ENCODE measurements at regions not wholly inside any gene's neighbourhood (a gene's known extent, or its start where the extent isn't known, plus 50 kb on each side); places are given as distances from the start of the nearest gene placed in this dataset.
"Not testable (repeated sequence)": the region's sequence is repeated elsewhere in the genome, so short reads cannot be mapped to it uniquely, and the experiment has no call there.

- ChIA-PET CTCF (no interaction called here), POLR2A (no interaction called here)
- TF ChIP-seq, protein P1, sequence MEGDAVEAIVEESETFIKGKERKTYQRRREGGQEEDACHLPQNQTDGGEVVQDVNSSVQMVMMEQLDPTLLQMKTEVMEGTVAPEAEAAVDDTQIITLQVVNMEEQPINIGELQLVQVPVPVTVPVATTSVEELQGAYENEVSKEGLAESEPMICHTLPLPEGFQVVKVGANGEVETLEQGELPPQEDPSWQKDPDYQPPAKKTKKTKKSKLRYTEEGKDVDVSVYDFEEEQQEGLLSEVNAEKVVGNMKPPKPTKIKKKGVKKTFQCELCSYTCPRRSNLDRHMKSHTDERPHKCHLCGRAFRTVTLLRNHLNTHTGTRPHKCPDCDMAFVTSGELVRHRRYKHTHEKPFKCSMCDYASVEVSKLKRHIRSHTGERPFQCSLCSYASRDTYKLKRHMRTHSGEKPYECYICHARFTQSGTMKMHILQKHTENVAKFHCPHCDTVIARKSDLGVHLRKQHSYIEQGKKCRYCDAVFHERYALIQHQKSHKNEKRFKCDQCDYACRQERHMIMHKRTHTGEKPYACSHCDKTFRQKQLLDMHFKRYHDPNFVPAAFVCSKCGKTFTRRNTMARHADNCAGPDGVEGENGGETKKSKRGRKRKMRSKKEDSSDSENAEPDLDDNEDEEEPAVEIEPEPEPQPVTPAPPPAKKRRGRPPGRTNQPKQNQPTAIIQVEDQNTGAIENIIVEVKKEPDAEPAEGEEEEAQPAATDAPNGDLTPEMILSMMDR (IDR thresholded peaks at IDR 0.05; ENCODE audit: control extremely low read depth, extremely low read depth, low read depth, missing control alignments): no peak
- DNase-seq (ENCODE audit: extremely low spot score): no peak
Observed at GRCh38 chr1:229146647-229147046, 124.3 kb upstream of the RAB4A start.

- POLR2A ChIA-PET: no interaction called here
- TF ChIP-seq, protein P1 (IDR thresholded peaks at IDR 0.05; ENCODE audit: control extremely low read depth, extremely low read depth, low read depth, missing control alignments): no peak
- CTCF ChIA-PET: no interaction called here
- no peak for DNase-seq (ENCODE audit: extremely low spot score)
Observed at GRCh38 chr1:229147072-229147471, 123.8 kb upstream of the RAB4A start.

GRCh38 chr1:229148041-229148671 is 122.8 kb upstream of the RAB4A start:
- no peak for DNase-seq (ENCODE audit: extremely low spot score)
- CTCF ChIA-PET: no interaction called here
- POLR2A ChIA-PET: no interaction called here
- TF ChIP-seq, protein P1 (IDR thresholded peaks at IDR 0.05; ENCODE audit: control extremely low read depth, extremely low read depth, low read depth, missing control alignments): no peak

GRCh38 chr1:229148743-229149142 is 122.2 kb upstream of the RAB4A start:
- TF ChIP-seq, protein P1 (IDR thresholded peaks at IDR 0.05; ENCODE audit: control extremely low read depth, extremely low read depth, low read depth, missing control alignments): no peak
- ChIA-PET POLR2A (no interaction called here), CTCF (no interaction called here)

GRCh38 chr1:229149435-229149834 is 121.5 kb upstream of the RAB4A start:
- CTCF ChIA-PET: no interaction called here
- DNase-seq (ENCODE audit: extremely low spot score): no peak
- POLR2A ChIA-PET: no interaction called here
- TF ChIP-seq, protein P1 (IDR thresholded peaks at IDR 0.05; ENCODE audit: control extremely low read depth, extremely low read depth, low read depth, missing control alignments): no peak

More at GRCh38 chr1:229148743-229149142, 122.2 kb upstream of the RAB4A start:
- no peak for DNase-seq (ENCODE audit: extremely low spot score)

DNA sequence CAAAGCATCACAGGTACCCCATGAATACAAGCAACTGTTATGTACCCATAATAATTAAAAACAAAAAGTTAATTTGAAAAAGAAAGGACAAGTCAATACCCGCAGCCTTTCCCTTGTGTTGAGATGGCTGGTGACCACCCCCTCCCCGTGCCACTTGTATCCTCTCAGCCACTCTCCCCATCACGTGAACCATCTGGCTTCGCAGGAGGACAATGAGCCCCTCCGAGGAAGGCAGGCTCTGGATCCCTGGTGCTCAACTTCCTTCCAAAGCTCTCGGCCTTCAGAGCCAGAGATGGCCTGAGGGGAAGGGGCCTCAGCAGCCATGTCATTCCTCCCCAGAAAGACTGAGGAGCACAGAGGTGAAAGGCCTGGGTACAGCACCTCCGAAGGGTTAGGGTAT is 120.4 kb upstream of the RAB4A start:
- ChIA-PET CTCF (no interaction called here), POLR2A (no interaction called here)
- TF ChIP-seq, protein P1 (IDR thresholded peaks at IDR 0.05; ENCODE audit: control extremely low read depth, extremely low read depth, low read depth, missing control alignments): no peak
- no peak for DNase-seq (ENCODE audit: extremely low spot score)

DNA sequence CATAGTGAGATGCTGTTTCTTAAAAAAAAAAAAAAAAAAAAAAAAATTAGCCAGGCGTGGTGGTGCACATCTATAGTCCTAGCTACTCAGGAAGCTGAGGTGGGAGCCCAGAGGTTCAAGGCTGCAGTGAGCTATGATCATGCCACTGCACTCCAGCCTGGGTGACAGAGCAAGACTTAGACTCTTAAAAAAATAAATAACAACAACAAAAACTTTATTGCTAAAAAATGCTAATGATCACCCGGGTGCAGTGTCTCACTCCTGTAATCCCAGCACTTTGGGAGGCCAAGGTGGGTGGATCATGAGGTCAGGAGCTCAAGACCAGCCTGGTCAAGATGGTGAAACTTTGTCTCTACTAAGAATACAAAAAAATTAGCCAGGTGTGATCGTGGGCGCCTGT is 119.5 kb upstream of the RAB4A start:
- CTCF ChIA-PET: interaction anchor here (0.8 kb wide), 1 partner anchor 17 kb away, joined by 3 read pairs; no protein-coding TSS in a partner anchor
- POLR2A ChIA-PET; DNase-seq (ENCODE audit: extremely low spot score): not testable (repeated sequence)
